ENCODE measurements at regions not wholly inside any gene's neighbourhood (a gene's known extent, or its start where the extent isn't known, plus 50 kb on each side); places are given as distances from the start of the nearest gene placed in this dataset.

DNA sequence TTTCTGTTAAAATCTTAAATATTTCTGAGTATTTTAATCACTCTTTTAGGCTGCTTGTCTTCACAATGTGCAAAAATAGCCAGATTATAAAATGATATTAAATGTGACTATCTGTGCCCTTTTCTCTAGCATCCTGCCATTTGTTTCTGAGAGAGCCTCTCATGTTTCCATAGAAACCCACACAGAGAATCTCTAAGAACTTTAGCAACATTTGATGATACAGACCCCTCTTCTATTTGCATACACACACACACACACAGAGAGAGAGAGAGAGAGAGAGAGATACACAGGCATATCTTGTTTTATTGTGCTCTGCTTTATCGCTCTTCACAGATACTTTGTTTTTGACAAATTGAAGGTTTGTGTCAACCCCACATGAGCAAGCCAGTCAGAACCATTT is 134.5 kb upstream of the DDX18 start:
- no peaks in the 10 kb centered on the region for H3K36me3 ChIP-seq
- H3K4me3 ChIP-seq: no peak overlapping the region
- intact Hi-C loops (cut with DNase I; ENCODE audit: low total_unique reads): no loop called here
- no peak for TF ChIP-seq POLR2AphosphoS5 (IDR thresholded peaks at IDR 0.05)
- TF ChIP-seq, protein P1, sequence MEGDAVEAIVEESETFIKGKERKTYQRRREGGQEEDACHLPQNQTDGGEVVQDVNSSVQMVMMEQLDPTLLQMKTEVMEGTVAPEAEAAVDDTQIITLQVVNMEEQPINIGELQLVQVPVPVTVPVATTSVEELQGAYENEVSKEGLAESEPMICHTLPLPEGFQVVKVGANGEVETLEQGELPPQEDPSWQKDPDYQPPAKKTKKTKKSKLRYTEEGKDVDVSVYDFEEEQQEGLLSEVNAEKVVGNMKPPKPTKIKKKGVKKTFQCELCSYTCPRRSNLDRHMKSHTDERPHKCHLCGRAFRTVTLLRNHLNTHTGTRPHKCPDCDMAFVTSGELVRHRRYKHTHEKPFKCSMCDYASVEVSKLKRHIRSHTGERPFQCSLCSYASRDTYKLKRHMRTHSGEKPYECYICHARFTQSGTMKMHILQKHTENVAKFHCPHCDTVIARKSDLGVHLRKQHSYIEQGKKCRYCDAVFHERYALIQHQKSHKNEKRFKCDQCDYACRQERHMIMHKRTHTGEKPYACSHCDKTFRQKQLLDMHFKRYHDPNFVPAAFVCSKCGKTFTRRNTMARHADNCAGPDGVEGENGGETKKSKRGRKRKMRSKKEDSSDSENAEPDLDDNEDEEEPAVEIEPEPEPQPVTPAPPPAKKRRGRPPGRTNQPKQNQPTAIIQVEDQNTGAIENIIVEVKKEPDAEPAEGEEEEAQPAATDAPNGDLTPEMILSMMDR (IDR thresholded peaks at IDR 0.05): no peak
- TF ChIP-seq POLR2A (IDR thresholded peaks at IDR 0.05): no peak
- H3K27me3 ChIP-seq: no peaks in the 10 kb centered on the region
- H3K4me1 ChIP-seq: no peaks in the 10 kb centered on the region
- H3K27ac ChIP-seq: no peak overlapping the region
- H3K9me3 ChIP-seq: no peaks in the 10 kb centered on the region
- DNase-seq (ENCODE audit: low spot score in 2 of 2): no peak

DNA sequence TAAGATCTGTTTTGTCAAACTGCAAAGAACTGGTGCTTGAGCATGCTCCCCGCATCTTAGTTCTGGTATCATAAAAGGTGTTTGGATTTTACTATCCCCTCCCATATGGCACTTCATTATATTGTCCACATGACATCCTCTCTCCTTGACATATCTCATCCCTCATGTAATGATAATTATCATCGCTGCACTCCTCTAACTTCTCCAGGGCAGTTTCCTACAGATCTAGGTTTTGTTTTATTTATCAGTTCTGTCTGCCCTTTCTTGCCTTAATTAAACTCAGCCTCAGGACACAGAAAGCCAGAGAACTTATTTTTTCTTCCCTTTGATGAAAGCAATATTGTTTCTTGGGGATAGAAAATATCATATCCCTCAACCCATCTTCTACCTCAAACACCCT is 129.6 kb upstream of the DDX18 start:
- intact Hi-C loops (cut with DNase I; ENCODE audit: low total_unique reads): no loop called here
- Histone ChIP-seq H3K27me3 (no peaks in the 10 kb centered on the region), H3K27ac (no peak overlapping the region), H3K4me1 (no peaks in the 10 kb centered on the region), H3K36me3 (no peaks in the 10 kb centered on the region), H3K4me3 (no peak overlapping the region), H3K9me3 (no peaks in the 10 kb centered on the region)
- no peak for TF ChIP-seq POLR2A (IDR thresholded peaks at IDR 0.05)
- TF ChIP-seq, protein P1 (IDR thresholded peaks at IDR 0.05): no peak
- TF ChIP-seq POLR2AphosphoS5 (IDR thresholded peaks at IDR 0.05): no peak
- DNase-seq (ENCODE audit: low spot score in 2 of 2): no peak

DNA sequence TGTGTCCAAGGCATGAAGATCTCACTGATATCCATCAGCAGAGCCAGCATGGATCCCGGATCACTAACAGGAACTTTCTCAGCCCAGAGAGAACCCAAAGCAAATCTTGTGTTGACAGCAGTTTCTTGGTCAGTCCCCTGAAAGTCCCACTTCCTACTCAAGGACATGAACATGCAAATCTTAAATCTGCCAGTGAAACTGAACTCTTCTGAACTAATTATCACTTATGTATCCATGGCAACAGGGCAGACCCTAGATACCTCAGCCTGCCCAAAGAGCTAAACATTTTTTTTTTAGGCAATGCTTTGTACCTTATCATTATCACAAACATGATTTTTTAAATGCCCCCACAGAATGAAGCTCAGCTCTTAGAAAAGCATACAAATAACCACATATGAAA is 127.8 kb upstream of the DDX18 start:
- Histone ChIP-seq H3K9me3 (no peaks in the 10 kb centered on the region), H3K27me3 (no peaks in the 10 kb centered on the region), H3K27ac (no peak overlapping the region), H3K36me3 (no peaks in the 10 kb centered on the region), H3K4me3 (no peak overlapping the region), H3K4me1 (no peaks in the 10 kb centered on the region)
- TF ChIP-seq POLR2A (IDR thresholded peaks at IDR 0.05) (no peak), POLR2AphosphoS5 (IDR thresholded peaks at IDR 0.05) (no peak)
- TF ChIP-seq, protein P1 (IDR thresholded peaks at IDR 0.05): no peak
- no peak for DNase-seq (ENCODE audit: low spot score in 2 of 2)
- intact Hi-C loops (cut with DNase I; ENCODE audit: low total_unique reads): no loop called here

DNA sequence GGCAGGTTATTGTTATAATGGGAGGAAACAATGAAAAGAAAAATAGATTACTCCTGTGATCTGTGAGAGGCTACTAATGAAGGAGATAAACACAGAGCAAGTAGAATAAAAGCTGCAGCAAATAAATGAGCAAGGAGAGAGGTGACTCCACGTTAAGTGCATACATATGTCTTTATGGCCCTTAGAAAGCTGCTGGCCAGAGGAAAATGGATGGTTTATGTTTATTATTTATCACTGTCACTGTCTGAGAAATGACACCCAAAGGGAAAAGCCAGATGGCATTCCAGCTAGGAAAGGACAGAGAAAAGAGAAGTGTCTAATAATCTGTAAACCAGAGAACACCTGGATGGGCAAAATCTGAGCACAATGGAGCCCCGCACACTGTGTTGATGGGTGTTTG is 122.9 kb upstream of the DDX18 start:
- H3K9me3 ChIP-seq: no peaks in the 10 kb centered on the region
- H3K4me1 ChIP-seq: no peaks in the 10 kb centered on the region
- no peak overlapping the region for H3K4me3 ChIP-seq
- no peaks in the 10 kb centered on the region for H3K36me3 ChIP-seq
- H3K27me3 ChIP-seq: no peaks in the 10 kb centered on the region
- no peak overlapping the region for H3K27ac ChIP-seq
- TF ChIP-seq, protein P1 (IDR thresholded peaks at IDR 0.05): no peak
- TF ChIP-seq POLR2A (IDR thresholded peaks at IDR 0.05): no peak
- TF ChIP-seq POLR2AphosphoS5 (IDR thresholded peaks at IDR 0.05): no peak
- intact Hi-C loops (cut with DNase I; ENCODE audit: low total_unique reads): no loop called here
- no peak for DNase-seq (ENCODE audit: low spot score in 2 of 2)

DNA sequence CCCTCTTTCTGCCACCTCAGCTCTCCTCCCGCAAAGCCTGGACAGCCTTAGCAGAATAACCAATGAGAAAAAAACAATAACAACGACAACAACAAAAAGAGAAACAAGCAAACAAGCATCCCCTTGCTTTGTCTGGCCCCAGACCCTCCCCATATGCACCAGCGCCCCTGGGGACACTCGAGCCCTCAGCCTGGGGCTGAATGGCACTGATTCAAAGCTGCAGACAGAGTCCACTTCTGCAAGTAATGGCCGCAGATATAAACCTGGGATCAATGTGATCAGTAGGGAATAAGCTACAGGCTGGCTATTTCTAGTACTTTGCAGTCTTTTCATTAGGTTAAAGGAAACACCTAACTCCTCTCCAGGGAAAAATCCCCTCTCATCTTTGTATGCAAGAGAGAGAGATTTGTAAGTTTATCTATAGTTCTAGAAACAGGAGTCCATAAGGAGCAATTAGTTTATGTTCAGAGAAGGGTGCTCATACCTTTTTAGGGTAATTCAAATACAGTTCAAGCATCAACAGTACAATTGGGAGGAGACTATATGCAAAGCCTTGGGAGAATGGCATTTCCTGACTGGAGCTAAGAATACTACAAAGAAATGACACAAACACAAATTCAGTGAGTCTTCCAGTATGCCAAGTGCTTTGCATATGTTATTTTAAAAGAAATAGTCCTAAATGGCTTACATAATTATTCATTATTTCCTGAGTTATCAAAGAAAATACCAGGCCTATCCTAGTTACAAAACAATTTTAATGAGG is 122.3 kb upstream of the DDX18 start:
- no peaks in the 10 kb centered on the region for H3K36me3 ChIP-seq
- no peak overlapping the region for H3K27ac ChIP-seq
- H3K9me3 ChIP-seq: no peaks in the 10 kb centered on the region
- no peaks in the 10 kb centered on the region for H3K4me1 ChIP-seq
- intact Hi-C loops (cut with DNase I; ENCODE audit: low total_unique reads): no loop called here
- H3K27me3 ChIP-seq: no peaks in the 10 kb centered on the region
- no peak for DNase-seq (ENCODE audit: low spot score in 2 of 2)
- no peak for TF ChIP-seq POLR2AphosphoS5 (IDR thresholded peaks at IDR 0.05)
- TF ChIP-seq, protein P1 (IDR thresholded peaks at IDR 0.05): no peak
- no peak for TF ChIP-seq POLR2A (IDR thresholded peaks at IDR 0.05)
- no peak overlapping the region for H3K4me3 ChIP-seq
